OCI-LY7 (cell line): ENCODE measurements at regions not wholly inside any gene's neighbourhood (a gene's known extent, or its start where the extent isn't known, plus 50 kb on each side); places are given as distances from the start of the nearest gene placed in this dataset.

Source experiments
- BruUV-seq: library from RNA; stranded (reverse); fragments of 400-500 nt; replicated peaks from 2 replicates; lab custom pipeline; 2021; lab: Mats Ljungman, UMichigan
- CTCF ChIA-PET: fragments of 300-600 bp; sonication (Branson Sonifier 250); formaldehyde crosslinking; loops from one replicate; lab custom pipeline; 2022; ENCODE audit warnings: antibody characterized with exemption; ENCODE audit not compliant: unreplicated experiment; lab: Charles Lee
- POLR2A ChIA-PET: fragments of 300-600 bp; sonication (Branson Sonifier 250); formaldehyde crosslinking; loops from one replicate; lab custom pipeline; 2022; ENCODE audit warnings: antibody characterized with exemption; lab: Charles Lee
- DNase-seq: peaks from one replicate; pipeline ENCODE4 v3.0.0-alpha.2; 2015; ENCODE audit warnings: low spot score
- H2AFZ ChIP-seq: fragments of 200-600 bp; sonication (generic), shearing (Covaris generic); 2 replicates; pipeline ENCODE4 v1.6.1; 2014; ENCODE audit warnings: mild to moderate bottlenecking, antibody characterized with exemption, low read length, moderate library complexity
- H3K27ac ChIP-seq: fragments of 200-600 bp; sonication (generic); 2 replicates; pipeline ENCODE4 v1.5.1; 2014; ENCODE audit warnings: mixed run types, low read depth, mild to moderate bottlenecking, moderate library complexity, low read length, inconsistent platforms; ENCODE audit not compliant: poor library complexity, severe bottlenecking
- H3K36me3 ChIP-seq: fragments of 200-600 bp; sonication (generic); 2 replicates; pipeline ENCODE4 v1.6.1; 2014; ENCODE audit warnings: mild to moderate bottlenecking, antibody characterized with exemption, low read length, moderate library complexity, mixed read lengths; ENCODE audit not compliant: insufficient read depth
- H3K4me1 ChIP-seq: fragments of 200-600 bp; sonication (generic); 2 replicates; pipeline ENCODE4 v1.5.1; 2014; ENCODE audit warnings: mild to moderate bottlenecking, low read length; ENCODE audit not compliant: insufficient read depth, poor library complexity, severe bottlenecking
- H3K4me2 ChIP-seq: fragments of 200-600 bp; sonication (generic); 2 replicates; pipeline ENCODE4 v1.6.1; 2014; ENCODE audit warnings: mild to moderate bottlenecking, low read length
- H3K4me3 ChIP-seq: fragments of 200-600 bp; sonication (generic); 2 replicates; pipeline ENCODE4 v1.5.1; 2014; ENCODE audit warnings: mild to moderate bottlenecking, low read depth, low read length; ENCODE audit not compliant: poor library complexity, severe bottlenecking
- H3K79me2 ChIP-seq: fragments of 200-600 bp; sonication (generic); 2 replicates; pipeline ENCODE4 v1.6.1; 2016; ENCODE audit warnings: low read depth, mild to moderate bottlenecking, low read length, moderate library complexity, mixed read lengths; ENCODE audit not compliant: insufficient read depth
- H3K9me2 ChIP-seq: fragments of 200-600 bp; sonication (generic); 2 replicates; pipeline ENCODE4 v1.6.1; 2016; ENCODE audit warnings: mild to moderate bottlenecking, low read length, mixed read lengths; ENCODE audit not compliant: insufficient read depth
- H3K9me3 ChIP-seq: fragments of 200-600 bp; sonication (generic); 2 replicates; pipeline ENCODE4 v1.6.1; 2014; ENCODE audit warnings: mild to moderate bottlenecking, mixed run types, low read length, mixed read lengths
- H4K20me1 ChIP-seq: fragments of 200-600 bp; sonication (generic); 2 replicates; pipeline ENCODE4 v1.6.1; 2014; ENCODE audit warnings: mild to moderate bottlenecking, antibody characterized with exemption, low read length, moderate library complexity, mixed read lengths; ENCODE audit not compliant: insufficient read depth
- EZH2phosphoT487 ChIP-seq: fragments of 200-600 bp; sonication (generic); IDR thresholded peaks from 2 replicates; pipeline ENCODE4 v1.6.1; 2018; ENCODE audit warnings: low read depth, borderline replicate concordance, mild to moderate bottlenecking, mixed run types, antibody characterized with exemption, low read length, moderate library complexity, mixed read lengths
- intact Hi-C: fragments of 100-400 bp; cut with micrococcal nuclease; formaldehyde crosslinking; loops from one replicate; pipeline ENCODE4 v1.10.0; 2022; ENCODE audit not compliant: unreplicated experiment
- TF ChIP-seq, protein P1 (sequence below): fragments of 200-600 bp; sonication (generic); conservative IDR thresholded peaks from 2 replicates; pipeline ENCODE4 v1.5.1; 2014; ENCODE audit warnings: mild to moderate bottlenecking, antibody characterized with exemption, low read length, moderate library complexity, mixed read lengths

DNA sequence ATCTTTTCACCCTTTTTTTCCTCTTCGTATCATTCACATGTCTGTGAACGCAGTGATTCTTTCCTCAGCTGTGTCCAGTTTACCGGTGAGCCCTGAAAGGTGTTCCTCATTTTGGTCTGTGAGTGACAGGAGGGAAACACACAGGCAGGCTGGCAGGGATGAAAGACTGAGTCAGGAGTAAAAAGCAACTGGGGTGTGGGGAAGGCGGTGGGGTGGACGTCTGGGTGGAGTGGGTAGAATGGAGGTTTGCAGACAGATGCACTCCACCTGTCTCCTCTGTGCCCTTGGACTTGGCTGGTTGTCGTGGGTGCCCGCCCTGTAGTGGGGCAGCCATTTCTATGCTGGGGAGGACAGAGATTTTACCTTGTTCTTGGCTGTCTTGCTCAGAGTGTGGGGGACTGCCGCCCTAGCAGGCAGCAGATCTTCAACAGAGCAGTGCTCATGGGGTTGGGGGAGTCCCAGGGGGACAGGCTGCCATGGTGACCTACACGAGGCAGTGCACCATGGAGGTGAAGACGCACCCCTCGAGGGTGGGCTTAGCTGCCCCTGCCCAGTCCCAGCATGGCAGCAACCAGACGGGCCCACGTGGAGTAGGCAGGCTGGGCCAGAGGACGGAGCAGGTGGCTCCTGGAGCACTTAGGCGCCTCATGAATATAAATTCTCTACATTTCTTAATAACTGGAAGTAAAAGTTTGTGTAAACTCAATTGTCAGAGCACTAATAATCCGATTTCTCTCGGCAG lies 603.7 kb downstream of the TBC1D22A start:
- no peaks in the 10 kb centered on the region for H4K20me1 ChIP-seq
- H3K27ac ChIP-seq, result no peak overlapping the region
- intact Hi-C loops, result no loop called here
- no peaks in the 10 kb centered on the region for H3K9me2 ChIP-seq
- peaks cover 3% of the 10 kb centered on the region; the same call in 1 of the 2 replicates for H3K9me3 ChIP-seq
- no peaks in the 10 kb centered on the region for H3K79me2 ChIP-seq
- H3K36me3 ChIP-seq, result no peaks in the 10 kb centered on the region
- H3K4me3 ChIP-seq, result no peak overlapping the region
- DNase-seq, result no peak
- ChIA-PET POLR2A (no interaction called here), CTCF (no interaction called here)
- no TSS peak for BruUV-seq
- H3K4me1 ChIP-seq, result no peaks in the 10 kb centered on the region
- no peak for TF ChIP-seq EZH2phosphoT487
- TF ChIP-seq, protein P1, sequence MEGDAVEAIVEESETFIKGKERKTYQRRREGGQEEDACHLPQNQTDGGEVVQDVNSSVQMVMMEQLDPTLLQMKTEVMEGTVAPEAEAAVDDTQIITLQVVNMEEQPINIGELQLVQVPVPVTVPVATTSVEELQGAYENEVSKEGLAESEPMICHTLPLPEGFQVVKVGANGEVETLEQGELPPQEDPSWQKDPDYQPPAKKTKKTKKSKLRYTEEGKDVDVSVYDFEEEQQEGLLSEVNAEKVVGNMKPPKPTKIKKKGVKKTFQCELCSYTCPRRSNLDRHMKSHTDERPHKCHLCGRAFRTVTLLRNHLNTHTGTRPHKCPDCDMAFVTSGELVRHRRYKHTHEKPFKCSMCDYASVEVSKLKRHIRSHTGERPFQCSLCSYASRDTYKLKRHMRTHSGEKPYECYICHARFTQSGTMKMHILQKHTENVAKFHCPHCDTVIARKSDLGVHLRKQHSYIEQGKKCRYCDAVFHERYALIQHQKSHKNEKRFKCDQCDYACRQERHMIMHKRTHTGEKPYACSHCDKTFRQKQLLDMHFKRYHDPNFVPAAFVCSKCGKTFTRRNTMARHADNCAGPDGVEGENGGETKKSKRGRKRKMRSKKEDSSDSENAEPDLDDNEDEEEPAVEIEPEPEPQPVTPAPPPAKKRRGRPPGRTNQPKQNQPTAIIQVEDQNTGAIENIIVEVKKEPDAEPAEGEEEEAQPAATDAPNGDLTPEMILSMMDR, result no peak
- H3K4me2 ChIP-seq, result no peak overlapping the region
- no peak overlapping the region for H2AFZ ChIP-seq

DNA sequence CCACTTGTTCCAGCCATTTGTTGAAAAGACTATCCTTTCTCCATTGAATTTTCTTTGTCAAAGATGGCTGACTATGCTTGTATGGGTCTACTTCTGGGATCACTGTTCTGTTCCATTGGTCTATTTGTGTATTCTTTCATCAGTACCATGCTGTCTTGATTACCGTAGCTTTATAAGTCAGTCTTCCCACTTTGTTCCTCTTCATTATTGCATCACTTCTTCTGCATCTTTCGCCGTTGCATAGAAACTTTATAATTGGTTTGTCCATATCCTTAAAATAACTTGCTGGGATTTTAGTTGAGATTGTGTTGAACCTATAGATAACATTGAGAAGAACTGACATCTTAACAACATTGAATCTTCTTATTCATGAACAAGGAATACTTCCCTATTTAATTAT lies 598.8 kb downstream of the TBC1D22A start:
- no TSS peak for BruUV-seq
- no peak for DNase-seq
- CTCF ChIA-PET, result no interaction called here

DNA sequence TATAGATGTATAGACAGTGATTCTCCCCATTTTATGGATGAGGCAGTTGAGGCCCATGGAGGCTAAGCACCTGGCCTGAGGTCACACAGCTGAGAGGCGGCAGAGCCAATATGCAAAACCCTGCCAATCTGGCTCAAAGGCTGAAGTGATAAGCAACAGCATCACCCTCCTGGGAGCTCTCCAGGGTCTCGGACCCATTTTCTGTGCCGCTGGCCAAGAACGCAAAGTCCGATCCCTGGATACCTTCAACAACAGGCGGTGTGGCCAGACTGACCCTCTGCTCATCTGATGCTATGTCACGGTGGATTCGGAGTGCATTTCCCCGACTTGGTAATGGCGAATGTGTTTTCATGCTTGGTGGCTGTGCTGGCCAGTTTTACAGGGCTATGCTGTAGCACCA lies 595.0 kb downstream of the TBC1D22A start:
- CTCF ChIA-PET, result no interaction called here
- no peak overlapping the region for H3K27ac ChIP-seq

More for the DNA sequence above, 598.8 kb downstream of the TBC1D22A start:
- Histone ChIP-seq H3K27ac (no peak overlapping the region), H3K4me3 (no peak overlapping the region), H4K20me1 (no peaks in the 10 kb centered on the region), H2AFZ (no peak overlapping the region), H3K9me3 (peaks cover 3% of the 10 kb centered on the region; the same call in 1 of the 2 replicates), H3K79me2 (no peaks in the 10 kb centered on the region), H3K9me2 (no peaks in the 10 kb centered on the region), H3K4me2 (no peak overlapping the region), H3K4me1 (no peaks in the 10 kb centered on the region), H3K36me3 (no peaks in the 10 kb centered on the region)
- intact Hi-C loops, result no loop called here
- POLR2A ChIA-PET, result no interaction called here
- TF ChIP-seq, protein P1, result no peak

More for the DNA sequence above, 595.0 kb downstream of the TBC1D22A start:
- BruUV-seq, result no TSS peak
- no peaks in the 10 kb centered on the region for H3K4me1 ChIP-seq
- no peaks in the 10 kb centered on the region for H4K20me1 ChIP-seq
- TF ChIP-seq, protein P1, result no peak
- TF ChIP-seq EZH2phosphoT487, result no peak
- no peak for DNase-seq
- no peaks in the 10 kb centered on the region for H3K36me3 ChIP-seq
- intact Hi-C loops, result no loop called here
- no peak overlapping the region for H3K4me3 ChIP-seq
- H3K9me2 ChIP-seq, result no peaks in the 10 kb centered on the region
- H2AFZ ChIP-seq, result no peak overlapping the region
- no peak overlapping the region for H3K4me2 ChIP-seq
- H3K79me2 ChIP-seq, result no peaks in the 10 kb centered on the region
- H3K9me3 ChIP-seq, result peaks cover 3% of the 10 kb centered on the region; the same call in 1 of the 2 replicates
- POLR2A ChIA-PET, result no interaction called here
